Activated T-cell treated with anti-CD3 and anti-CD28 coated beads, Interleukin-2, amount 50 U/mL, for 24 hours (primary cell): ENCODE measurements at regions not wholly inside any gene's neighbourhood (a gene's known extent, or its start where the extent isn't known, plus 50 kb on each side); places are given as distances from the start of the nearest gene placed in this dataset.

Experiments
- DNase-seq: peaks from one replicate; pipeline ENCODE4 v3.0.0-alpha.2; 2020
- H3K27ac Mint-ChIP-seq: 2 replicates; pipeline ENCODE4 v1.8.0; 2020; ENCODE audit warnings: mild to moderate bottlenecking, mixed read lengths
- H3K27me3 Mint-ChIP-seq: 2 replicates; pipeline ENCODE4 v1.8.0; 2020; ENCODE audit warnings: mixed read lengths
- H3K36me3 Mint-ChIP-seq: 2 replicates; pipeline ENCODE4 v1.8.0; 2020; ENCODE audit warnings: low read depth, mixed read lengths
- H3K4me1 Mint-ChIP-seq: 2 replicates; pipeline ENCODE4 v1.8.0; 2020; ENCODE audit warnings: low read depth, mixed read lengths
- H3K4me3 Mint-ChIP-seq: 2 replicates; pipeline ENCODE4 v1.8.0; 2020; ENCODE audit warnings: mild to moderate bottlenecking, moderate library complexity, mixed read lengths
- H3K9me3 Mint-ChIP-seq: 2 replicates; pipeline ENCODE4 v1.8.0; 2020; ENCODE audit warnings: mixed read lengths

GRCh38 chr11:29353833-29354232, 663.0 kb downstream of the KCNA4 start:
- no peak for DNase-seq
- H3K4me1 Mint-ChIP-seq: no peaks in the 10 kb centered on the region
- no peaks in the 10 kb centered on the region for H3K36me3 Mint-ChIP-seq
- no peaks in the 10 kb centered on the region for H3K27me3 Mint-ChIP-seq
- no peak overlapping the region for H3K4me3 Mint-ChIP-seq
- peaks cover 7% of the 10 kb centered on the region for H3K9me3 Mint-ChIP-seq
- no peak overlapping the region for H3K27ac Mint-ChIP-seq

- Mint-ChIP-seq H3K9me3 (peaks cover 7% of the 10 kb centered on the region), H3K27me3 (no peaks in the 10 kb centered on the region), H3K4me1 (no peaks in the 10 kb centered on the region), H3K36me3 (no peaks in the 10 kb centered on the region), H3K27ac (no peak overlapping the region), H3K4me3 (no peak overlapping the region)
- DNase-seq: no peak
These were observed 664.5 kb downstream of the KCNA4 start for GRCh38 chr11:29352273-29352795.

- no peaks in the 10 kb centered on the region for H3K4me1 Mint-ChIP-seq
- no peaks in the 10 kb centered on the region for H3K27me3 Mint-ChIP-seq
- H3K9me3 Mint-ChIP-seq: peaks cover 7% of the 10 kb centered on the region
- no peak for DNase-seq
- no peak overlapping the region for H3K27ac Mint-ChIP-seq
- no peak overlapping the region for H3K4me3 Mint-ChIP-seq
- H3K36me3 Mint-ChIP-seq: no peaks in the 10 kb centered on the region
These were observed 665.4 kb downstream of the KCNA4 start for GRCh38 chr11:29351301-29351873.

GRCh38 chr11:29343465-29344333, 673.1 kb downstream of the KCNA4 start:
- H3K27me3 Mint-ChIP-seq: no peaks in the 10 kb centered on the region
- H3K36me3 Mint-ChIP-seq: no peaks in the 10 kb centered on the region
- H3K9me3 Mint-ChIP-seq: peaks cover 6% of the 10 kb centered on the region
- peak; percentile 29 for DNase-seq
- H3K4me1 Mint-ChIP-seq: no peaks in the 10 kb centered on the region
- H3K4me3 Mint-ChIP-seq: no peak overlapping the region
- no peak overlapping the region for H3K27ac Mint-ChIP-seq

GRCh38 chr11:29336727-29337575, 679.9 kb downstream of the KCNA4 start:
- Mint-ChIP-seq H3K4me3 (no peak overlapping the region), H3K27ac (no peak overlapping the region), H3K36me3 (no peaks in the 10 kb centered on the region), H3K27me3 (no peaks in the 10 kb centered on the region), H3K9me3 (peaks cover 3% of the 10 kb centered on the region), H3K4me1 (no peaks in the 10 kb centered on the region)
- DNase-seq: no peak

GRCh38 chr11:29334776-29335130, 682.1 kb downstream of the KCNA4 start:
- no peak overlapping the region for H3K27ac Mint-ChIP-seq
- H3K27me3 Mint-ChIP-seq: no peaks in the 10 kb centered on the region
- no peaks in the 10 kb centered on the region for H3K4me1 Mint-ChIP-seq
- no peaks in the 10 kb centered on the region for H3K36me3 Mint-ChIP-seq
- H3K9me3 Mint-ChIP-seq: peaks cover 7% of the 10 kb centered on the region
- no peak overlapping the region for H3K4me3 Mint-ChIP-seq
- no peak for DNase-seq

GRCh38 chr11:29333993-29334775, 682.6 kb downstream of the KCNA4 start:
- H3K36me3 Mint-ChIP-seq: no peaks in the 10 kb centered on the region
- no peak overlapping the region for H3K27ac Mint-ChIP-seq
- DNase-seq: no peak
- no peaks in the 10 kb centered on the region for H3K4me1 Mint-ChIP-seq
- peaks cover 6% of the 10 kb centered on the region for H3K9me3 Mint-ChIP-seq
- H3K27me3 Mint-ChIP-seq: no peaks in the 10 kb centered on the region
- no peak overlapping the region for H3K4me3 Mint-ChIP-seq

- Mint-ChIP-seq H3K27me3 (no peaks in the 10 kb centered on the region), H3K27ac (no peak overlapping the region), H3K9me3 (peaks cover 10% of the 10 kb centered on the region), H3K4me3 (no peak overlapping the region), H3K36me3 (no peaks in the 10 kb centered on the region), H3K4me1 (no peaks in the 10 kb centered on the region)
- no peak for DNase-seq
These were observed 685.3 kb downstream of the KCNA4 start for GRCh38 chr11:29331451-29332010.

- Mint-ChIP-seq H3K36me3 (no peaks in the 10 kb centered on the region), H3K4me1 (no peaks in the 10 kb centered on the region), H3K4me3 (no peak overlapping the region), H3K27ac (no peak overlapping the region), H3K27me3 (no peaks in the 10 kb centered on the region), H3K9me3 (peaks cover 10% of the 10 kb centered on the region)
- no peak for DNase-seq
These were observed 687.8 kb downstream of the KCNA4 start for GRCh38 chr11:29328961-29329441.

GRCh38 chr11:29327891-29328290, 688.9 kb downstream of the KCNA4 start:
- Mint-ChIP-seq H3K36me3 (no peaks in the 10 kb centered on the region), H3K27ac (no peak overlapping the region), H3K4me3 (no peak overlapping the region), H3K27me3 (no peaks in the 10 kb centered on the region), H3K4me1 (no peaks in the 10 kb centered on the region), H3K9me3 (peaks cover 10% of the 10 kb centered on the region)
- DNase-seq: no peak

- DNase-seq: no peak
- Mint-ChIP-seq H3K4me1 (no peaks in the 10 kb centered on the region), H3K27ac (no peak overlapping the region), H3K4me3 (no peak overlapping the region), H3K9me3 (peaks cover 13% of the 10 kb centered on the region), H3K36me3 (no peaks in the 10 kb centered on the region), H3K27me3 (no peaks in the 10 kb centered on the region)
These were observed 690.1 kb downstream of the KCNA4 start for GRCh38 chr11:29326757-29327156.

- no peaks in the 10 kb centered on the region for H3K4me1 Mint-ChIP-seq
These were observed 692.5 kb downstream of the KCNA4 start for GRCh38 chr11:29324328-29324727.

GRCh38 chr11:29321293-29322132, 695.3 kb downstream of the KCNA4 start:
- Mint-ChIP-seq H3K27ac (no peak overlapping the region), H3K9me3 (peaks cover 7% of the 10 kb centered on the region), H3K27me3 (no peaks in the 10 kb centered on the region), H3K36me3 (no peaks in the 10 kb centered on the region), H3K4me3 (no peak overlapping the region), H3K4me1 (no peaks in the 10 kb centered on the region)
- DNase-seq: no peak

More at GRCh38 chr11:29324328-29324727, 692.5 kb downstream of the KCNA4 start:
- no peak overlapping the region for H3K4me3 Mint-ChIP-seq
- no peak overlapping the region for H3K27ac Mint-ChIP-seq
- no peaks in the 10 kb centered on the region for H3K27me3 Mint-ChIP-seq
- no peaks in the 10 kb centered on the region for H3K36me3 Mint-ChIP-seq
- no peak for DNase-seq
- H3K9me3 Mint-ChIP-seq: peaks cover 9% of the 10 kb centered on the region
